Neural cell (in vitro differentiated cells): ENCODE measurements at regions not wholly inside any gene's neighbourhood (a gene's known extent, or its start where the extent isn't known, plus 50 kb on each side); places are given as distances from the start of the nearest gene placed in this dataset.
"Not testable (repeated sequence)": the region's sequence is repeated elsewhere in the genome, so short reads cannot be mapped to it uniquely, and the experiment has no call there.

Experiments used
- H2AFZ ChIP-seq: fragments of 200-600, 300-800 bp; sonication (generic), shearing (Covaris generic); 2 replicates; pipeline ENCODE4 v1.6.0; 2014; ENCODE audit warnings: low read depth, mild to moderate bottlenecking, antibody characterized with exemption, low read length, moderate library complexity
- H3F3A ChIP-seq: fragments of 200-600 bp; shearing (Covaris generic); 2 replicates; pipeline ENCODE4 v1.6.1; 2016; ENCODE audit warnings: mild to moderate bottlenecking, moderate library complexity, mixed read lengths, antibody characterized with exemption, low read length; ENCODE audit not compliant: insufficient read depth, poor library complexity, severe bottlenecking
- H3K27ac ChIP-seq: fragments of 200-600, 300-800 bp; sonication (generic), shearing (Covaris generic); 2 replicates; pipeline ENCODE4 v1.5.1; 2014; ENCODE audit warnings: mild to moderate bottlenecking, low read length, moderate library complexity
- H3K27me3 ChIP-seq: fragments of 300-800, 200-600 bp; sonication (generic), shearing (Covaris generic); 2 replicates; pipeline ENCODE4 v1.6.0; 2014; ENCODE audit warnings: mild to moderate bottlenecking, low read depth, low read length, moderate library complexity; ENCODE audit not compliant: insufficient read depth
- H3K36me3 ChIP-seq: fragments of 300-800, 200-600 bp; sonication (generic), shearing (Covaris generic); 2 replicates; pipeline ENCODE4 v1.5.1; 2014; ENCODE audit warnings: mild to moderate bottlenecking, antibody characterized with exemption, low read length, moderate library complexity; ENCODE audit not compliant: insufficient read depth
- H3K4me2 ChIP-seq: fragments of 300-800, 200-600 bp; sonication (generic), shearing (Covaris generic); 2 replicates; pipeline ENCODE4 v1.6.0; 2014; ENCODE audit warnings: mild to moderate bottlenecking, low read length
- H3K4me3 ChIP-seq: fragments of 300-800, 200-600 bp; sonication (generic), shearing (Covaris generic); 2 replicates; pipeline ENCODE4 v1.5.1; 2014; ENCODE audit warnings: mild to moderate bottlenecking, low read length, moderate library complexity
- H3K79me2 ChIP-seq: fragments of 200-600 bp; shearing (Covaris generic); replicated peaks from 2 replicates; pipeline ENCODE4 v1.6.0; 2014; ENCODE audit warnings: mild to moderate bottlenecking, low read length, moderate library complexity; ENCODE audit not compliant: insufficient read depth
- H3K9ac ChIP-seq: fragments of 300-800, 200-600 bp; sonication (generic), shearing (Covaris generic); 2 replicates; pipeline ENCODE4 v1.6.1; 2016; ENCODE audit warnings: mild to moderate bottlenecking, low read length, mixed read lengths
- H3K9me2 ChIP-seq: fragments of 200-600 bp; shearing (Covaris generic); 2 replicates; pipeline ENCODE4 v1.6.1; 2016; ENCODE audit warnings: mild to moderate bottlenecking, low read length, mixed read lengths; ENCODE audit not compliant: insufficient read depth
- H3K9me3 ChIP-seq: fragments of 200-600, 300-800 bp; sonication (generic), shearing (Covaris generic); 2 replicates; pipeline ENCODE4 v1.6.1; 2016; ENCODE audit warnings: mild to moderate bottlenecking, mixed run types, low read length, moderate library complexity, mixed read lengths
- H4K20me1 ChIP-seq: fragments of 200-600 bp; shearing (Covaris generic); 2 replicates; pipeline ENCODE4 v1.6.1; 2016; ENCODE audit warnings: mild to moderate bottlenecking, mixed run types; ENCODE audit not compliant: insufficient read depth
- EP300 ChIP-seq: fragments of 450-650 bp; conservative IDR thresholded peaks from 2 replicates; pipeline ENCODE4 v1.6.1; 2014; ENCODE audit warnings: antibody characterized with exemption, mild to moderate bottlenecking, moderate library complexity; ENCODE audit not compliant: poor library complexity, severe bottlenecking
- EZH2 ChIP-seq: fragments of 200-600, 300-800 bp; shearing (Covaris generic), sonication (generic); IDR thresholded peaks from 2 replicates; pipeline ENCODE4 v1.6.1; 2014; ENCODE audit warnings: antibody characterized with exemption, low read length, borderline replicate concordance, mild to moderate bottlenecking; ENCODE audit not compliant: insufficient read depth, poor library complexity, severe bottlenecking
- MXI1 ChIP-seq: fragments of 450-650 bp; conservative IDR thresholded peaks from 2 replicates; pipeline ENCODE4 v1.6.1; 2014; ENCODE audit warnings: antibody characterized with exemption, mild to moderate bottlenecking; ENCODE audit not compliant: poor library complexity, severe bottlenecking
- POLR2AphosphoS5 ChIP-seq: IDR thresholded peaks from 2 replicates; pipeline ENCODE4 v1.6.1; 2012
- RAD21 ChIP-seq: fragments of 450-650 bp; conservative IDR thresholded peaks from 2 replicates; pipeline ENCODE4 v1.6.1; 2014; ENCODE audit warnings: antibody characterized with exemption, mild to moderate bottlenecking, moderate library complexity
- SMC3 ChIP-seq: fragments of 450-650 bp; conservative IDR thresholded peaks from 2 replicates; pipeline ENCODE4 v1.6.1; 2014; ENCODE audit warnings: antibody characterized with exemption, mild to moderate bottlenecking, moderate library complexity; ENCODE audit not compliant: poor library complexity
- TAF1 ChIP-seq: IDR thresholded peaks from 2 replicates; pipeline ENCODE4 v1.6.1; 2012; ENCODE audit warnings: low read depth
- TF ChIP-seq, protein P1 (sequence below): IDR thresholded peaks from 2 replicates; pipeline ENCODE4 v1.6.1; 2012; ENCODE audit warnings: borderline replicate concordance
- TF ChIP-seq, protein P2 (sequence below): fragments of 450-650 bp; IDR thresholded peaks from 2 replicates; pipeline ENCODE4 v1.5.1; 2014; ENCODE audit warnings: antibody characterized with exemption, mild to moderate bottlenecking, moderate library complexity; ENCODE audit not compliant: poor library complexity, severe bottlenecking

DNA sequence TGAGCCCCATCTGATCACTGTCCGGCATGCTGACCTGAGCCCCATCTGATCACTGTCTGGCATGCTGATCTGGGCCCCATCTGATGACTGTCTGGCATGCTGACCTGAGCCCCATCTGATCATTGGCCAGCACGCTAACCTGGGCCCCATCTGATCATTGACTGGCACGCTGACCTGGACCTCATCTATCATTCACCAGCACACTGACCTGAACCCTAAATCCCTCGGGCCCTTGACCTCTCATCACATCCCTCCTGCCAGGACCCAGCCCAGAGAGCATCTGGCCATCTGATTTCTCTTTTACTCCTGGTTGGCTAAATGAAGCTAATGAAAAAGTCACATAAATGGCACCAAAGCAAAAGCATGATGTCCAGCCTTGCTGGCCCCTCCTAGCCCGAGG, 207.1 kb downstream of the NDUFA10 start:
- H3K79me2 ChIP-seq, result no peaks in the 10 kb centered on the region
- H3F3A ChIP-seq, result no peaks in the 10 kb centered on the region
- no peak overlapping the region for H3K27ac ChIP-seq
- H3K9me2 ChIP-seq, result no peaks in the 10 kb centered on the region
- no peaks in the 10 kb centered on the region for H3K27me3 ChIP-seq
- no peaks in the 10 kb centered on the region for H3K36me3 ChIP-seq
- no peak overlapping the region for H2AFZ ChIP-seq
- H3K4me3 ChIP-seq, result no peak overlapping the region
- no peak overlapping the region for H3K4me2 ChIP-seq
- no peak overlapping the region for H3K9ac ChIP-seq
- H3K9me3 ChIP-seq, result no peaks in the 10 kb centered on the region
- TF ChIP-seq MXI1, result no peak
- no peak for TF ChIP-seq POLR2AphosphoS5
- TF ChIP-seq RAD21, result no peak
- no peak for TF ChIP-seq EP300
- TF ChIP-seq, protein P1, sequence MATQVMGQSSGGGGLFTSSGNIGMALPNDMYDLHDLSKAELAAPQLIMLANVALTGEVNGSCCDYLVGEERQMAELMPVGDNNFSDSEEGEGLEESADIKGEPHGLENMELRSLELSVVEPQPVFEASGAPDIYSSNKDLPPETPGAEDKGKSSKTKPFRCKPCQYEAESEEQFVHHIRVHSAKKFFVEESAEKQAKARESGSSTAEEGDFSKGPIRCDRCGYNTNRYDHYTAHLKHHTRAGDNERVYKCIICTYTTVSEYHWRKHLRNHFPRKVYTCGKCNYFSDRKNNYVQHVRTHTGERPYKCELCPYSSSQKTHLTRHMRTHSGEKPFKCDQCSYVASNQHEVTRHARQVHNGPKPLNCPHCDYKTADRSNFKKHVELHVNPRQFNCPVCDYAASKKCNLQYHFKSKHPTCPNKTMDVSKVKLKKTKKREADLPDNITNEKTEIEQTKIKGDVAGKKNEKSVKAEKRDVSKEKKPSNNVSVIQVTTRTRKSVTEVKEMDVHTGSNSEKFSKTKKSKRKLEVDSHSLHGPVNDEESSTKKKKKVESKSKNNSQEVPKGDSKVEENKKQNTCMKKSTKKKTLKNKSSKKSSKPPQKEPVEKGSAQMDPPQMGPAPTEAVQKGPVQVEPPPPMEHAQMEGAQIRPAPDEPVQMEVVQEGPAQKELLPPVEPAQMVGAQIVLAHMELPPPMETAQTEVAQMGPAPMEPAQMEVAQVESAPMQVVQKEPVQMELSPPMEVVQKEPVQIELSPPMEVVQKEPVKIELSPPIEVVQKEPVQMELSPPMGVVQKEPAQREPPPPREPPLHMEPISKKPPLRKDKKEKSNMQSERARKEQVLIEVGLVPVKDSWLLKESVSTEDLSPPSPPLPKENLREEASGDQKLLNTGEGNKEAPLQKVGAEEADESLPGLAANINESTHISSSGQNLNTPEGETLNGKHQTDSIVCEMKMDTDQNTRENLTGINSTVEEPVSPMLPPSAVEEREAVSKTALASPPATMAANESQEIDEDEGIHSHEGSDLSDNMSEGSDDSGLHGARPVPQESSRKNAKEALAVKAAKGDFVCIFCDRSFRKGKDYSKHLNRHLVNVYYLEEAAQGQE, result no peak
- TF ChIP-seq, protein P2, sequence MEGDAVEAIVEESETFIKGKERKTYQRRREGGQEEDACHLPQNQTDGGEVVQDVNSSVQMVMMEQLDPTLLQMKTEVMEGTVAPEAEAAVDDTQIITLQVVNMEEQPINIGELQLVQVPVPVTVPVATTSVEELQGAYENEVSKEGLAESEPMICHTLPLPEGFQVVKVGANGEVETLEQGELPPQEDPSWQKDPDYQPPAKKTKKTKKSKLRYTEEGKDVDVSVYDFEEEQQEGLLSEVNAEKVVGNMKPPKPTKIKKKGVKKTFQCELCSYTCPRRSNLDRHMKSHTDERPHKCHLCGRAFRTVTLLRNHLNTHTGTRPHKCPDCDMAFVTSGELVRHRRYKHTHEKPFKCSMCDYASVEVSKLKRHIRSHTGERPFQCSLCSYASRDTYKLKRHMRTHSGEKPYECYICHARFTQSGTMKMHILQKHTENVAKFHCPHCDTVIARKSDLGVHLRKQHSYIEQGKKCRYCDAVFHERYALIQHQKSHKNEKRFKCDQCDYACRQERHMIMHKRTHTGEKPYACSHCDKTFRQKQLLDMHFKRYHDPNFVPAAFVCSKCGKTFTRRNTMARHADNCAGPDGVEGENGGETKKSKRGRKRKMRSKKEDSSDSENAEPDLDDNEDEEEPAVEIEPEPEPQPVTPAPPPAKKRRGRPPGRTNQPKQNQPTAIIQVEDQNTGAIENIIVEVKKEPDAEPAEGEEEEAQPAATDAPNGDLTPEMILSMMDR, result no peak
- H4K20me1 ChIP-seq, result no peaks in the 10 kb centered on the region

DNA sequence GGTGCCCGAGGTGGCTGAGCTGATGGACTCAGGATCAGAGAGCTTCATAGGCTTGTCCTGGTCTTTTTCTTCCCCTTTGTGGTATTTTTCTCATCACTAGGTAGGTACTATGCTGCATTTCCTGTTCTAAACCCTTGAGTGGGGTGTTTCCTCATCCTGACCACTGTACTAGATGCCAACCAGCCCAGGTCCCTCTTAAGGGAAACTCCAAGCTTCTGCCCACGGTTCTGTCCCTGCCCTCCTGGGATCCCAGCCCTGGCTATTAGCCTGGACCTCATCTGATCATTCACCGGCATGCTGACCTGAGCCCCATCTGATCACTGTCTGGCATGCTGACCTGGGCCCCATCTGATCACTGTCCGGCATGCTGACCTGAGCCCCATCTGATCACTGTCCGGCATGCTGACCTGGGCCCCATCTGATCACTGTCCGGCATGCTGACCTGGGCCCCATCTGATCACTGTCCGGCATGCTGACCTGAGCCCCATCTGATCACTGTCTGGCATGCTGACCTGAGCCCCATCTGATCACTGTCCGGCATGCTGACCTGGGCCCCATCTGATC, 207.6 kb downstream of the NDUFA10 start:
- H4K20me1 ChIP-seq, H3K27ac ChIP-seq, H3F3A ChIP-seq, H3K9ac ChIP-seq, H3K36me3 ChIP-seq, H3K9me2 ChIP-seq, H3K4me2 ChIP-seq, H3K79me2 ChIP-seq, H2AFZ ChIP-seq, H3K9me3 ChIP-seq, H3K27me3 ChIP-seq, H3K4me3 ChIP-seq: not testable (repeated sequence)

GRCh38 chr2:239816576-239817467, 208.3 kb downstream of the NDUFA10 start:
- no peaks in the 10 kb centered on the region for H3K27me3 ChIP-seq
- H3K4me2 ChIP-seq, result no peak overlapping the region
- no peaks in the 10 kb centered on the region for H4K20me1 ChIP-seq
- H2AFZ ChIP-seq, result no peak overlapping the region
- H3K79me2 ChIP-seq, result no peaks in the 10 kb centered on the region
- H3F3A ChIP-seq, result no peaks in the 10 kb centered on the region
- no peaks in the 10 kb centered on the region for H3K36me3 ChIP-seq
- no peak overlapping the region for H3K27ac ChIP-seq
- no peak for TF ChIP-seq SMC3
- TF ChIP-seq, protein P1, result no peak
- no peak for TF ChIP-seq POLR2AphosphoS5
- no peak for TF ChIP-seq EZH2
- no peak for TF ChIP-seq MXI1
- no peak for TF ChIP-seq EP300
- TF ChIP-seq, protein P2, result no peak
- no peak for TF ChIP-seq TAF1
- TF ChIP-seq RAD21, result no peak
- no peak overlapping the region for H3K4me3 ChIP-seq
- no peaks in the 10 kb centered on the region for H3K9me2 ChIP-seq
- no peaks in the 10 kb centered on the region for H3K9me3 ChIP-seq
- no peak overlapping the region for H3K9ac ChIP-seq
